Neural crest cell (in vitro differentiated cells): ENCODE measurements at regions not wholly inside any gene's neighbourhood (a gene's known extent, or its start where the extent isn't known, plus 50 kb on each side); places are given as distances from the start of the nearest gene placed in this dataset.
A peak's percentile ranks its signal among the peaks of the same experiment; 100 is the strongest.

Experiments
- DNase-seq: peaks from one replicate; pipeline ENCODE4 v3.0.0; 2021; ENCODE audit warnings: low read depth, mixed read lengths, low spot score
- H3K27ac Mint-ChIP-seq: one replicate; pipeline ENCODE4 v1.8.0; 2021; ENCODE audit warnings: mild to moderate bottlenecking, mixed read lengths; ENCODE audit not compliant: unreplicated experiment
- H3K27me3 Mint-ChIP-seq: 2 replicates; pipeline ENCODE4 v1.8.0; 2021; ENCODE audit warnings: low read depth, mild to moderate bottlenecking, mixed read lengths
- H3K36me3 Mint-ChIP-seq: 2 replicates; pipeline ENCODE4 v1.8.0; 2021; ENCODE audit warnings: low read depth, mild to moderate bottlenecking, mixed read lengths
- H3K4me1 Mint-ChIP-seq: 2 replicates; pipeline ENCODE4 v1.8.0; 2021; ENCODE audit warnings: mixed read lengths
- H3K4me3 Mint-ChIP-seq: one replicate; pipeline ENCODE4 v1.8.0; 2021; ENCODE audit warnings: mild to moderate bottlenecking, mixed read lengths
- H3K9me3 Mint-ChIP-seq: 2 replicates; pipeline ENCODE4 v1.8.0; 2021; ENCODE audit warnings: mixed read lengths
- TF ChIP-seq, protein P1 (sequence below): fragments of 200-600 bp; sonication (generic); conservative IDR thresholded peaks from 2 replicates; pipeline ENCODE4 v1.5.0; 2021; ENCODE audit warnings: antibody characterized with exemption, mild to moderate bottlenecking

DNA sequence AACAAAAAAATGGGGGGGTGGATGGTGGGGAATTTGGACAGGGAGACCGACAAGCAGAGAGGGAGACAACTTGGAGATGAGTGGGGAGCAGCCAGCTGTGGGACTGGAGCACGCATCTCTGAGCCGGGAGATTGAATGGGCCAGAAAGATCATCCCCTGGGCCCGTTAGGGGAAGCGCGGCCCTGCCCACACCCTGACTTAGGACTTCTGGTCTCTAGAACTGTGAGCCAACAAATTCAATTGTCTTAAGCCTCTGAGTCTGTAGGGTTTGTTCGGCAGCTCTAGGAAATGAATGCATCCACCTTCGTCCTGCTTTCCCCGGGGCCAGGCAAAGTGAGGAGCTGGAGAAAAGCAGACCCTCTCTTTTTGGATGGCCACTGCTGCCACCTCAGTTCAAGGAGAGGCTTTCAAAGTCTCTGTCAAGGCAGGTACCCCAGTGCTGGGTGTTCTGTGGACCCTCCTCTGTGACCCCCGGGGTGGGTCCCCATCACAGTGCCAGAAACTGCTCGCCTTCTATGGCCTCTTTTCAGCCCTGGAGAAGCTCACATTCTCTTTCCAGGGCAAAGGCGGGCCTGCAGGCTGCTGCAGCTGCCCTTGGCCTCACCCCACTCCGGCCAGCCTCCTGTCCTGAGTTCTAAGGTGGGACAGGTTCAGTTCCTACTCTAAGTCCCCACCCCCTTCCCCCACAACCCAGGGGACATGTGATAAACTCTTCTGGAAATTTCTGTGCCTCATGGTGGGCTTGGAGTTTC lies 423.2 kb downstream of the RPS24 start:
- Mint-ChIP-seq H3K4me3 (no peak overlapping the region), H3K36me3 (no peaks in the 10 kb centered on the region), H3K9me3 (no peaks in the 10 kb centered on the region), H3K27ac (peak overlapping the region; percentile 71), H3K27me3 (no peaks in the 10 kb centered on the region), H3K4me1 (peaks cover 22% of the 10 kb centered on the region)
- TF ChIP-seq, protein P1, sequence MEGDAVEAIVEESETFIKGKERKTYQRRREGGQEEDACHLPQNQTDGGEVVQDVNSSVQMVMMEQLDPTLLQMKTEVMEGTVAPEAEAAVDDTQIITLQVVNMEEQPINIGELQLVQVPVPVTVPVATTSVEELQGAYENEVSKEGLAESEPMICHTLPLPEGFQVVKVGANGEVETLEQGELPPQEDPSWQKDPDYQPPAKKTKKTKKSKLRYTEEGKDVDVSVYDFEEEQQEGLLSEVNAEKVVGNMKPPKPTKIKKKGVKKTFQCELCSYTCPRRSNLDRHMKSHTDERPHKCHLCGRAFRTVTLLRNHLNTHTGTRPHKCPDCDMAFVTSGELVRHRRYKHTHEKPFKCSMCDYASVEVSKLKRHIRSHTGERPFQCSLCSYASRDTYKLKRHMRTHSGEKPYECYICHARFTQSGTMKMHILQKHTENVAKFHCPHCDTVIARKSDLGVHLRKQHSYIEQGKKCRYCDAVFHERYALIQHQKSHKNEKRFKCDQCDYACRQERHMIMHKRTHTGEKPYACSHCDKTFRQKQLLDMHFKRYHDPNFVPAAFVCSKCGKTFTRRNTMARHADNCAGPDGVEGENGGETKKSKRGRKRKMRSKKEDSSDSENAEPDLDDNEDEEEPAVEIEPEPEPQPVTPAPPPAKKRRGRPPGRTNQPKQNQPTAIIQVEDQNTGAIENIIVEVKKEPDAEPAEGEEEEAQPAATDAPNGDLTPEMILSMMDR, result no peak
- DNase-seq, result no peak

DNA sequence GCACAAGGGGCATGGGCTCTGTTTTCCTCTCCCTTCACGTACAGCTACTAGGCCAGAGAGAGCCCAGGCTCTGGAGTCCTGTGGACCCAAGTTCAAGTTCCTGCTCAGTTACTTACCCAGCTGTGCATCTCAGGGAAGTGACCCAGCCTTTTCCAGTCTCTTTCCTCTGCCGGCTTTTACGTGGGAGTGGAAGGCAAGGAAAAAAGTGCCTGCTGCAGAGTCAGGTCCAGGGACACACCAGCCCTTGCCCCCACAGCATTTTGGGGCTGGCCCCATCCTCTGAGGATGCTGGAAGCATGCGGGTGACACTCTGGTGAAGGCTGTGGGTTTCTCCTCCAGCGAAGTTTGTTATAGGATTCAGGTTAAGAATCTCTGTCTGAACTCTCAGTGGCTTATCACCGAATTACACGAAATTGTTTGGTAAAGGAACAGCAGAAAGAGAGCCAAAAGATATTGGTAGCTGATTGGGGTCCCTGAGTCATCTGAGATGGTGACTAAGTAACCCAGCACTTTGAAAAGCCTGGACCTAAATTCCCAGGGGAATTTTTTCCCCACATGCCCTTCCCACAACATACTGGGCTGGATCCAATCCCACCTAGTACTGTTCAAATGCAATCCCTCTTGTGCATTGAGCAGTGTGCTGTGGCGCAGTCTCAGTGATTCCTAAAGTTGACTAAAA lies 424.3 kb downstream of the RPS24 start:
- no peak for DNase-seq
- no peak overlapping the region for H3K4me3 Mint-ChIP-seq
- H3K27ac Mint-ChIP-seq, result no peak overlapping the region
- peaks cover 4% of the 10 kb centered on the region for H3K9me3 Mint-ChIP-seq
- H3K36me3 Mint-ChIP-seq, result no peaks in the 10 kb centered on the region
- TF ChIP-seq, protein P1, result no peak
- peaks cover 31% of the 10 kb centered on the region for H3K4me1 Mint-ChIP-seq
- no peaks in the 10 kb centered on the region for H3K27me3 Mint-ChIP-seq

DNA sequence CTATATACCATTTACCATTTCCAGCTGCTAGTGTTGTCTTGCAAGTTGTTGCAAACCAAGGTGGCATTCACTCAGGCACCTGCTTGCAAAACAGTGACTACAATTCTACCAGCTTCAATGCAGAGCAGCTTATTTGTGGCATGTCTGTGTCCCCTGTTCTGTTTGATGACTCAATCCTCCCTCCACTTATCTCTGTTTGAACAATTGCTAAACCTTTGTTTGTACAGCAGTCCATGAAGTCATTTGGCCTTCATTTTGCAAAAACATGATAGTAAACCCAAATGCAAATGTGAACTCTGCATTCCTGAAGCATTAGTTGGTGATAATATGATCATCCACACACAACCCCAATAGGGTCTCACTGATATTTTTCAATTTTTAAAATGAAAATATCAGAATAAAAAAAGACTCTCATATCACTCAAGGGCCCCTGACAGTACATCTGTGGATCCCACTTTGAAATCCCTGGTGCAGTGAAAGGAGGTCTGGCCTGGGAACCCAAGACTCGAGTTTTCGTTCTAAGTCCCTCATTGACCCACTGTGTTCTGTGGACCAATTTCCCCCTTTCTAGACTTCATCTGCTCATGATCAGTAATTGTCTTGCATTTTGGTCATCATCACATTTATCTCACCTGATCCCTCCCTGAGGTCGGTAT lies 425.4 kb downstream of the RPS24 start:
- Mint-ChIP-seq H3K4me1 (peaks cover 42% of the 10 kb centered on the region), H3K36me3 (no peaks in the 10 kb centered on the region), H3K4me3 (no peak overlapping the region), H3K27me3 (no peaks in the 10 kb centered on the region), H3K27ac (no peak overlapping the region), H3K9me3 (peaks cover 4% of the 10 kb centered on the region)
- DNase-seq, result no peak
- TF ChIP-seq, protein P1, result no peak

DNA sequence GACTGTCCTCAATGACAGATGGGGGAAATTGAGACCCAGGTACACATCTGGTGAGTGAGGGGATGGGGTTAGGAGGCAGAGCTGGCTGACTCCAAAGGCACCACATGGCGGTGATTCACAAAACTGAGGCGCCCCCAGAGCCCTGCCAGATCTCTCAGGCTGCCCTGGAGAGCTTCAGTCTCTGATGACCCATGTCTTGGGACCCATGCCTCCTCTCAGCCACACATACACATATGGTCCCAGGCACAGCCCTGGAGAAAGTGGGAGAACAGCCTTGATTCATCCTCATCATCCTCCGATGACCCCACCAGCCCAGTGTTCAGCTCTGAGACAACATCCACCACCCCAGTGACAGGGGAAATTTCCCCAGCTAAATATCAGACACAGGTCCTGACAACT lies 426.0 kb downstream of the RPS24 start:
- DNase-seq, result no peak
- H3K27ac Mint-ChIP-seq, result no peak overlapping the region

DNA sequence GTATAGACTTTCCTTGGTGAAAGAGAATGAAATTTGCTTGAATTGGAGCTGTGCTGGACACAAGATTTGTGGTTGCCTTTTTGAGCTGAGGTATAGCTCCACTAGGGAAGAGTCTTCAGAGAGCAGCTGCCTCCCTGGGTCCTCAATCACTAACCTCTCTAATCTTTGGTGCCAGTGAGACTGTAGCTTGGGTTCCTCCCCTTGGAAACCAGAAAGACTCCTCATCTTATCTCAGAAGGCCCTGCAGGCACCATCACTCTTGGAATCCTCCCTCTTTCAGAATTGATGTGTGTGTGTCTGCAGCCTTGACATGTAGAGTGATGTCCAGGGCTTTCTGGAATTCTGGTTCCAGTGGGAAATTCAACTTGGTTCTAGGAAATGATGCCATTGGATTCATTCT lies 426.5 kb downstream of the RPS24 start:
- no peaks in the 10 kb centered on the region for H3K27me3 Mint-ChIP-seq
- no peak for DNase-seq
- no peak overlapping the region for H3K27ac Mint-ChIP-seq
- no peak overlapping the region for H3K4me3 Mint-ChIP-seq
- TF ChIP-seq, protein P1, result no peak
- H3K36me3 Mint-ChIP-seq, result no peaks in the 10 kb centered on the region
- peaks cover 43% of the 10 kb centered on the region for H3K4me1 Mint-ChIP-seq
- H3K9me3 Mint-ChIP-seq, result peaks cover 8% of the 10 kb centered on the region

More for the DNA sequence above, 426.0 kb downstream of the RPS24 start:
- no peak overlapping the region for H3K4me3 Mint-ChIP-seq
- TF ChIP-seq, protein P1, result no peak
- H3K9me3 Mint-ChIP-seq, result peaks cover 4% of the 10 kb centered on the region
- H3K27me3 Mint-ChIP-seq, result no peaks in the 10 kb centered on the region
- peaks cover 43% of the 10 kb centered on the region for H3K4me1 Mint-ChIP-seq
- no peaks in the 10 kb centered on the region for H3K36me3 Mint-ChIP-seq
